GM12878 (cell line): ENCODE measurements at regions not wholly inside any gene's neighbourhood (a gene's known extent, or its start where the extent isn't known, plus 50 kb on each side); places are given as distances from the start of the nearest gene placed in this dataset.

Experiments
- BMI1 ChIP-seq: fragments of 450-650 bp; IDR thresholded peaks from 2 replicates; pipeline ENCODE4 v1.6.1; 2016; ENCODE audit warnings: mild to moderate bottlenecking, moderate library complexity, borderline replicate concordance
- FOXM1 ChIP-seq: IDR thresholded peaks from 2 replicates; pipeline ENCODE4 v1.6.1; 2012; ENCODE audit warnings: low read depth, mild to moderate bottlenecking, inconsistent platforms, low read length, moderate library complexity
- MYB ChIP-seq: fragments of 150-350 bp; IDR thresholded peaks from 2 replicates; pipeline ENCODE4 v1.6.1; 2014; ENCODE audit warnings: mild to moderate bottlenecking, low read depth, low read length, borderline replicate concordance
- NFYB ChIP-seq: IDR thresholded peaks from 2 replicates; pipeline ENCODE4 v1.6.1; 2011; ENCODE audit warnings: low read depth, mild to moderate bottlenecking, low read length, improper control_type of control experiment, moderate library complexity; ENCODE audit not compliant: insufficient read depth
- POLR2AphosphoS2 ChIP-seq: IDR thresholded peaks from 2 replicates; pipeline ENCODE4 v1.6.1; 2011; ENCODE audit warnings: low read depth, mild to moderate bottlenecking, low read length, improper control_type of control experiment, moderate library complexity
- TF ChIP-seq, protein P1 (sequence below): fragments of 450-650 bp; IDR thresholded peaks from 2 replicates; pipeline ENCODE4 v1.6.1; 2017; ENCODE audit warnings: mild to moderate bottlenecking, moderate library complexity
- TF ChIP-seq, protein P2 (sequence below): IDR thresholded peaks from 2 replicates; pipeline ENCODE4 v1.6.1; 2011; ENCODE audit warnings: low read depth, low read length, improper control_type of control experiment, borderline replicate concordance
- TF ChIP-seq, protein P3 (sequence below): fragments of 450-650 bp; IDR thresholded peaks from 2 replicates; pipeline ENCODE4 v1.6.1; 2017; ENCODE audit warnings: antibody characterized with exemption, mild to moderate bottlenecking, moderate library complexity
- TF ChIP-seq, protein P4 (sequence below): fragments of 450-650 bp; formaldehyde crosslinking; IDR thresholded peaks from 2 replicates; pipeline ENCODE4 v1.4.0; 2022; ENCODE audit warnings: mild to moderate bottlenecking, moderate library complexity

DNA sequence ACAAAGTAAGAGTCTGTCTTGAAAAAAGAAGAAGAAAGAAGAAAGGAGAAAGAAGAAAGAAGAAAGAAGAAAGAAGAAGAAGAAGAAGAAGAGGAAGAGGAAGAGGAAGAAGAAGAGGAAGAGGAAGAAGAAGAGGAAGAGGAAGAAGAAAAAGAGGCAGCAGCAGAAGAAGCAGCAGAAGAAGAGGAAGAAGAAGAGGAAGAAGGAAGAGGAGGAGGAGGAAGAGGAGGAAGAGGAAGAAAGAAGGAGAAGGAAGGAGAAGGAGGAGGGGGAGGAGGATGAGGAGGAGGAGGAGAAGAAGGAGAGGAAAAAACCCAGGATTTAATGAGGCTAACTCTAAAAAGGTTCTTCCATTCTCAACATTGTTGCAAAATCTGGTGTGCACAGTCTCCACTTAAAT lies 95.4 kb upstream of the PDE10A start (continued):
- TF ChIP-seq, protein P1, sequence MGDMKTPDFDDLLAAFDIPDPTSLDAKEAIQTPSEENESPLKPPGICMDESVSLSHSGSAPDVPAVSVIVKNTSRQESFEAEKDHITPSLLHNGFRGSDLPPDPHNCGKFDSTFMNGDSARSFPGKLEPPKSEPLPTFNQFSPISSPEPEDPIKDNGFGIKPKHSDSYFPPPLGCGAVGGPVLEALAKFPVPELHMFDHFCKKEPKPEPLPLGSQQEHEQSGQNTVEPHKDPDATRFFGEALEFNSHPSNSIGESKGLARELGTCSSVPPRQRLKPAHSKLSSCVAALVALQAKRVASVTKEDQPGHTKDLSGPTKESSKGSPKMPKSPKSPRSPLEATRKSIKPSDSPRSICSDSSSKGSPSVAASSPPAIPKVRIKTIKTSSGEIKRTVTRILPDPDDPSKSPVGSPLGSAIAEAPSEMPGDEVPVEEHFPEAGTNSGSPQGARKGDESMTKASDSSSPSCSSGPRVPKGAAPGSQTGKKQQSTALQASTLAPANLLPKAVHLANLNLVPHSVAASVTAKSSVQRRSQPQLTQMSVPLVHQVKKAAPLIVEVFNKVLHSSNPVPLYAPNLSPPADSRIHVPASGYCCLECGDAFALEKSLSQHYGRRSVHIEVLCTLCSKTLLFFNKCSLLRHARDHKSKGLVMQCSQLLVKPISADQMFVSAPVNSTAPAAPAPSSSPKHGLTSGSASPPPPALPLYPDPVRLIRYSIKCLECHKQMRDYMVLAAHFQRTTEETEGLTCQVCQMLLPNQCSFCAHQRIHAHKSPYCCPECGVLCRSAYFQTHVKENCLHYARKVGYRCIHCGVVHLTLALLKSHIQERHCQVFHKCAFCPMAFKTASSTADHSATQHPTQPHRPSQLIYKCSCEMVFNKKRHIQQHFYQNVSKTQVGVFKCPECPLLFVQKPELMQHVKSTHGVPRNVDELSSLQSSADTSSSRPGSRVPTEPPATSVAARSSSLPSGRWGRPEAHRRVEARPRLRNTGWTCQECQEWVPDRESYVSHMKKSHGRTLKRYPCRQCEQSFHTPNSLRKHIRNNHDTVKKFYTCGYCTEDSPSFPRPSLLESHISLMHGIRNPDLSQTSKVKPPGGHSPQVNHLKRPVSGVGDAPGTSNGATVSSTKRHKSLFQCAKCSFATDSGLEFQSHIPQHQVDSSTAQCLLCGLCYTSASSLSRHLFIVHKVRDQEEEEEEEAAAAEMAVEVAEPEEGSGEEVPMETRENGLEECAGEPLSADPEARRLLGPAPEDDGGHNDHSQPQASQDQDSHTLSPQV: no peak
- TF ChIP-seq MYB (no peak), NFYB (no peak), POLR2AphosphoS2 (no peak), BMI1 (no peak), FOXM1 (no peak)
- TF ChIP-seq, protein P2, sequence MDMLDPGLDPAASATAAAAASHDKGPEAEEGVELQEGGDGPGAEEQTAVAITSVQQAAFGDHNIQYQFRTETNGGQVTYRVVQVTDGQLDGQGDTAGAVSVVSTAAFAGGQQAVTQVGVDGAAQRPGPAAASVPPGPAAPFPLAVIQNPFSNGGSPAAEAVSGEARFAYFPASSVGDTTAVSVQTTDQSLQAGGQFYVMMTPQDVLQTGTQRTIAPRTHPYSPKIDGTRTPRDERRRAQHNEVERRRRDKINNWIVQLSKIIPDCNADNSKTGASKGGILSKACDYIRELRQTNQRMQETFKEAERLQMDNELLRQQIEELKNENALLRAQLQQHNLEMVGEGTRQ: no peak
- TF ChIP-seq, protein P3, sequence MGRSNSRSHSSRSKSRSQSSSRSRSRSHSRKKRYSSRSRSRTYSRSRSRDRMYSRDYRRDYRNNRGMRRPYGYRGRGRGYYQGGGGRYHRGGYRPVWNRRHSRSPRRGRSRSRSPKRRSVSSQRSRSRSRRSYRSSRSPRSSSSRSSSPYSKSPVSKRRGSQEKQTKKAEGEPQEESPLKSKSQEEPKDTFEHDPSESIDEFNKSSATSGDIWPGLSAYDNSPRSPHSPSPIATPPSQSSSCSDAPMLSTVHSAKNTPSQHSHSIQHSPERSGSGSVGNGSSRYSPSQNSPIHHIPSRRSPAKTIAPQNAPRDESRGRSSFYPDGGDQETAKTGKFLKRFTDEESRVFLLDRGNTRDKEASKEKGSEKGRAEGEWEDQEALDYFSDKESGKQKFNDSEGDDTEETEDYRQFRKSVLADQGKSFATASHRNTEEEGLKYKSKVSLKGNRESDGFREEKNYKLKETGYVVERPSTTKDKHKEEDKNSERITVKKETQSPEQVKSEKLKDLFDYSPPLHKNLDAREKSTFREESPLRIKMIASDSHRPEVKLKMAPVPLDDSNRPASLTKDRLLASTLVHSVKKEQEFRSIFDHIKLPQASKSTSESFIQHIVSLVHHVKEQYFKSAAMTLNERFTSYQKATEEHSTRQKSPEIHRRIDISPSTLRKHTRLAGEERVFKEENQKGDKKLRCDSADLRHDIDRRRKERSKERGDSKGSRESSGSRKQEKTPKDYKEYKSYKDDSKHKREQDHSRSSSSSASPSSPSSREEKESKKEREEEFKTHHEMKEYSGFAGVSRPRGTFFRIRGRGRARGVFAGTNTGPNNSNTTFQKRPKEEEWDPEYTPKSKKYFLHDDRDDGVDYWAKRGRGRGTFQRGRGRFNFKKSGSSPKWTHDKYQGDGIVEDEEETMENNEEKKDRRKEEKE: no peak
- TF ChIP-seq, protein P4, sequence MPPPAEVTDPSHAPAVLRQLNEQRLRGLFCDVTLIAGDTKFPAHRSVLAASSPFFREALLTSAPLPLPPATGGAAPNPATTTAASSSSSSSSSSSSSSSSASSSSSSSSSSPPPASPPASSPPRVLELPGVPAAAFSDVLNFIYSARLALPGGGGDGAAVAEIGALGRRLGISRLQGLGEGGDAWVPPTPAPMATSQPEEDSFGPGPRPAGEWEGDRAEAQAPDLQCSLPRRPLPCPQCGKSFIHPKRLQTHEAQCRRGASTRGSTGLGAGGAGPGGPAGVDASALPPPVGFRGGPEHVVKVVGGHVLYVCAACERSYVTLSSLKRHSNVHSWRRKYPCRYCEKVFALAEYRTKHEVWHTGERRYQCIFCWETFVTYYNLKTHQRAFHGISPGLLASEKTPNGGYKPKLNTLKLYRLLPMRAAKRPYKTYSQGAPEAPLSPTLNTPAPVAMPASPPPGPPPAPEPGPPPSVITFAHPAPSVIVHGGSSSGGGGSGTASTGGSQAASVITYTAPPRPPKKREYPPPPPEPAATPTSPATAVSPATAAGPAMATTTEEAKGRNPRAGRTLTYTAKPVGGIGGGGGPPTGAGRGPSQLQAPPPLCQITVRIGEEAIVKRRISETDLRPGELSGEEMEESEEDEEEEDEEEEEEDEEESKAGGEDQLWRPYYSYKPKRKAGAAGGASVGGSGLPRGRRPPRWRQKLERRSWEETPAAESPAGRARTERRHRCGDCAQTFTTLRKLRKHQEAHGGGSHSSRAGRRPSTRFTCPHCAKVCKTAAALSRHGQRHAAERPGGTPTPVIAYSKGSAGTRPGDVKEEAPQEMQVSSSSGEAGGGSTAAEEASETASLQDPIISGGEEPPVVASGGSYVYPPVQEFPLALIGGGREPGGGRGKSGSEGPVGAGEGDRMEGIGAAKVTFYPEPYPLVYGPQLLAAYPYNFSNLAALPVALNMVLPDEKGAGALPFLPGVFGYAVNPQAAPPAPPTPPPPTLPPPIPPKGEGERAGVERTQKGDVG (CRISPR knock-in tag): no peak
